GM18951 (cell line): ENCODE measurements at regions not wholly inside any gene's neighbourhood (a gene's known extent, or its start where the extent isn't known, plus 50 kb on each side); places are given as distances from the start of the nearest gene placed in this dataset.

Experiments used
- POLR2A ChIP-seq: IDR thresholded peaks from 4 replicates; pipeline ENCODE4 v1.6.1; 2011; ENCODE audit warnings: mild to moderate bottlenecking; ENCODE audit not compliant: insufficient read length, insufficient read depth; ENCODE audit errors: extremely low read depth
- in situ Hi-C: fragments of 300-500 bp; cut with MboI; formaldehyde crosslinking; loops from one replicate; pipeline ENCODE4 v1.12.0; 2022; ENCODE audit warnings: low sequenced_read_pairs, mixed read lengths, inconsistent platforms; ENCODE audit not compliant: unreplicated experiment

DNA sequence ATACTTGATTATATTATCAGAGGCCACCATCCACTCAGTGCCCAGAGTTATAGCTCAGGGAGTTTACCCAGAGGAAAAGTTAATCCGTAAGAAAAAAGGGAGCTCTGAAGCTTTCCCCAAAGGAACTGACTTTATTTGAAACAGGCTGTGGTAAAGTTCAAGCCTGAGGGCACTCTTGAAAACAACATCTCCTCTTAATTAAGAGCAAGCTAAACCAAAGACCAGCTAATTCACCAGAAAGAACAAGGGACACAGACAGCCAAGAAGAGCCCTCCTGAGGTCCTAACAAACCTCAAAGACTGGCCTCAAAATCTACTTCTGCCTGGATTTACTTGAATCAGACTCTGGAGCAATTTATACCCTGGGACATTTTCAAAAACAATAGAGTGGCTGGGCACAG lies 159.6 kb upstream of the CHST15 start:
- TF ChIP-seq POLR2A, result no peak

DNA sequence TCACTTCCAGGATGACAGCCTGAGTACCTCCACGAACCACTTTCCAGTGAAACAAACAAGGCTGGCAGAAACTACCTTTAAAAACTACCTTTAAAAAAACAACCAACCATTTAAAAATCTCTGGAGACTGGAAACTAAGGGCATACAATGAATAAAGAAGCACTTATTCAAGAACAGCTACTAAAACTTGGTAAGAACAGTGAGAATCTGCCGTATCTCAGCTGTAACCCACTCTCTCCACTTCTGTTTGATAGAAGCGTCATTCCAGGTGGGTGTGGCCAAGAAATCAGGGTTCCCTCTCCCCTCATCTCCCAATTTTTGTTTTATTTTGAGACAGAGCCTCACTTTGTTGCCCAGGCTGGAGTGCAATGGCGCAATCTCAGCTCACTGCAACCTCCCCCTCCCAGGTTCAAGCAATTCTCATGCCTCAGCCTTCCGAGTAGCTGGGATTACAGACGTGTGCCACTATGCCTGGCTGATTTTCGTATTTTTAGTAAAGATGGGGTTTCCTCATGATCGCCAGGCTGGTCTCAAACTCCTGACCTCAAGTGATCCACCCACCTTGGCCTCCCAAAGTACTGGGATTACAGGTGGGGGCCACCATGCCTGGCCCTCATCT lies 158.8 kb upstream of the CHST15 start:
- TF ChIP-seq POLR2A, result no peak
- in situ Hi-C loops, result no loop called here

More for the DNA sequence above, 159.6 kb upstream of the CHST15 start:
- in situ Hi-C loops, result no loop called here

DNA sequence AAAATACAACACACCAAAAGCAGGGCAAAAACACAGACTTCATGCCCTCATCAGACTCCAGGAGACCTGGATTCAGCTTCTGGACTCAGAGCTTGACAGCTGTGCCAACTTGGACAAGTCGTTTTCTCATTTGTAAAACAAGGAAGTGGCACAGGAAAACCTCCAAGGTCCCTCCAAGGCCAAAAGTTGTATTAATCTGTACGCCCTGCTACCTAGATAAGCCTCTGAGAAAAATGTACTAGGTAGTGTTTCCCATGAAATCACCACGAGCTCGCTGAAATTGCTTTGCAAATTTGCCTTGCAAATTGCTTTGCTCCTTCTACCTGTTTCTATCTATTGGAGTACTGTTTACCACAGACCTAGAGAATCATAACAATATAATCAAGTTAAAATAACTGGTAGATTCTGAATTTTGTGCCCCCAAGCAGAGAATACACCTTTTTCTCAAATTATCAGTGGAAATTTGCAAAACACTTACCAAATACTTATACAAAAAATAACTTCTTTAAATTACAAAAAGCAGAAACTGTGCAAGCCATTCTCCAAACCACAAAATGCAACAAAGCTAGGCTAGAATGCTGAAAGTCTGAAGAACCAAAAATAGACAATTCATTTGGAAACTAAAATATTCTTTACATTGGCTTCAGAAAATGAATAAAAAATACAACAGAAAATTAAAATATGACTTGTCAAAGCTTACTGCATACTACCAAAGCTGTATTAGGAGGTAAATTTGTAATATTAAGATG lies 158.1 kb upstream of the CHST15 start:
- no peak for TF ChIP-seq POLR2A
- in situ Hi-C loops, result no loop called here

DNA sequence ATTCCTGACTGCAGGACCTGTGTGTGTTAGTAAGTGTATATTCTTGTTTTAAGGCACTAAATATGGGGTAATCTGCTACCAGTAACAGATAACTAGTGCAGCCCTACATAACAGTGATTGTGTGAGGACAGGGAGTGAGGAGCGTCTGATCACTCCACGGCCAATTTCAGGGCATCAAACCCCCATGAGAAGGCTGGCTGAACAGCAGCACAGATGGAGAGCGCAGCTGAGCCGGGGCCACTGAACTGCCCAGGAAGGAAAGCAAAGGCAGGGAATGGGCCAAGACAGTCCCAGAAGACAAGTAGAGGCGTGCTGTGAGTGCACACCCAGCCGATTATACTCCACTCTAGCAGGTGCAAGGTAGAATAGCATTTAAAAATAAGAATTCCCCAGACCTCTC lies 157.1 kb upstream of the CHST15 start:
- in situ Hi-C loops, result no loop called here
- no peak for TF ChIP-seq POLR2A

- in situ Hi-C loops, result no loop called here
- no peak for TF ChIP-seq POLR2A
These were observed 156.5 kb upstream of the CHST15 start for GRCh38 chr10:124249812-124250432.

GRCh38 chr10:124249196-124249595 lies 155.8 kb upstream of the CHST15 start:
- in situ Hi-C loops, result no loop called here
- TF ChIP-seq POLR2A, result no peak

DNA sequence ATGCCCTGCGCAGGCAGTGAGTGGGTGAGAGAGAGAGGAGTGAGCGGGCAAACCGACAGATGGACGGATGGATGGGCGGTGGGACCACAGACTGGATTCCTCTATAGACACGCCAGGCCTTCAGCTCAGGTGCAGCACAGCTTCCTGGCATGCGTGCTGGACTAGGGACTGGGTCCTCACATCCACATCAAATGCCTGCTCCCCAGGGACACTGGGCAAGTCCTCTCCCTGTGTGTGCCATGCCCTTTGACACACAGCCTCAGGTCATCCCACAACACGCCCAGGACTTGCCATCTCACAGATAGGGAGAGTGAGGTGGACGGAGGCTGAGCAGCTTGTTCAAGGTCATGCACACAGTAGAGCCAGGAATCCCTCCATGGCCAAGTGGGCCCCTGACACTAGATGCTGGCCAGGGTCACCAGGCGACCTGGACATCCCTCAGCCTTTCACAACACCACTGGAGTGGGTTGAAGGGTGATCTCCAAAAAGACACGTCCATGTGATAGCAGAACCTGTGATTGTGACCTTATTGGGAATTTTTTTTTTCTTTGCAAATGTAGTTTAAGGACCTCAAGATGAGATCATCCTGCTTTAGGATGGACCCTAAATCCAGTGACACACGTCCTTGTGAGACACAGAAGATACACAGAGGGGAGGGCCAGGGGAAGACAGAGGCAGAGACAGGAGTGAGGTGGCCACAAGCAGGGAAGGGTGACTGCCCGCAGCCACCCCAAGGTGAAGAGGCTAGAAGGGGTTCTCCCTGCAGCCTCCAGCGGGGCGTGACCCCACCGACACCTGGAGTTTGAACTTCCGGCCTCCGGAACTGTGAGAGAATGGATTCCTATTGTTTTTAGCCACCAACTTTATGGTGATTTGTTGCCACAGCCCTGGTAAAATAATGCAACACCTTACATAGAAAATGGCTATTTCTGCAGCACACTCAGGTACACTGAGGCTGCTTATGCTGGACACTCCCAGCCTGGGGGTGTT lies 155.0 kb upstream of the CHST15 start:
- in situ Hi-C loops, result no loop called here
- TF ChIP-seq POLR2A, result no peak

DNA sequence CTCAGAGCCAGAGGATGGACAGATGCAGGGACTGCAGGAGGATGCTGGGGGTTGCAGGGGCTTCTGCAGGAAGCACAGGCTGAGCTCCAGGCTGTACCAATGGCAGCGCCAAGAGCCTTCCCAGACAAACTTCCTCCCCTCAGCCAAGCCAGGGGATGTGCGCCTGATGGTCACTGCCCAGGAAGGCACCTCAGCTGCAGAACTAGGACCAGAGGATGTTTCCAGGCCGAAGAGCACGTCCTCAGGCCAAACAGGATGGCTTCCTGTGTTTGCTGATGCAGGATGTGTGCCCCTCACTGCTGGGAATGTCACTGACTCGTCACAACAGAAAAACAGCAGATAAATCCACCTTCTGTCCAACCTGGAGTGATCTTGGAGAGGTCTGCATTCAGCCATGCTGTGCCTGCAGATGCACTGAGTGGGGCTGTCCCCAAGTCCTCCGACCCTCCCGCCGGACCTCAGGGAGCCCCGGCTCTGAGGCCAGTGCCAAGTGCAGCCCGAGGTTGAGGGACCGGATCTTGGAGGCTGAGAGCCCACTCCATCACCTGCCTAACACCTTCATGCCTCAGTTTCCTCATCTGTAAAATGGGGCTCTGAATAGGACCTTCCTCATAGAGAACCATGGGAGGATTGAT lies 152.5 kb upstream of the CHST15 start:
- in situ Hi-C loops, result no loop called here
- no peak for TF ChIP-seq POLR2A

DNA sequence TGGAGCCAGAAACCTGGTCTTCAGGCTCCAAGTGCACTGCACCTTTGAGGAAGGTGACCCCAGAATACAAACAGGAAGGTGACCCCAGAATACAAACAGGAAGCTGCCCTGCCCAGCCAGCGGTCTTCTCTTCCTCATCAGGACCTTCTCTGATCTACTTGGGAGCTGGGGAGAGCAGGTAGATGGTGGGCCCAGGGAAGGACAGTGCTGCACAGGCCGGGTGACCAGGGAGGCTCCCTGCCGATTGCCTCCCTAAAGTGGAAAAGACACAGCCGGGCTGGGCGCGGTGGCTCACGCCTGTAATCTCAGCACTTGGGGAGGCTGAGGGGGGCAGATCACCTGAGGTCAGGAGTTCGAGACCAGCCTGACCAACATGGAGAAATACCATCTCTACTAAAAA lies 151.8 kb upstream of the CHST15 start:
- no peak for TF ChIP-seq POLR2A
- in situ Hi-C loops, result no loop called here

DNA sequence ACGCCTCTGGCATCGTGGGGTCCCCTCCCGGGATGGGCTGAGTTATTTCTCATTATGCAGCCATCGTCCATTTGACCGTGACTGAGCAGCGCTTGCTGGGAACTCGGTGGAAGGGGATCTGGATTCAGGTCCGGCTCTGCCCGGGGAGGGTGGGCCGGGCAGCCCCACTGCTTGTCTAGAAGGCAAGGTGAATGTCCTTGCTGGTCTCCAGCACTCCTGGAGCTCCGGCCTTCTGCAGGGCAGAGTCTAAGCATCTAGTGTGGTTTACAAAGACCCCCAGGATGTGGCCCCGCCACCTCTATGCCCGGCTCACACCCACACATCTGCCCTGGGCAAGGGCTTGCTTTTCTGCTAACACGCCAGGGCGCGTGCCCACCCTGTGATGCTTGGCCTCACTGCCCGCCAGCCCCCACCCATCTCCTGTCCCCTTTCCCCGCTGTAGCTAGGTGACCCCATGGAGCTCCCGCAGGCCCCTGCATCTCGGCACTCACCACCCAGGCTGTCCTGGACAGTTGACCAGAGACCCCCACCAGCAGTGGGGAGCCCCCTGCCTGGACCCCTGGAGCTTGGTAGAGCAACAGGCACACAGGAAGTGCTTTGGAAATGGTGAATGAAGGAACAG lies 151.0 kb upstream of the CHST15 start:
- no peak for TF ChIP-seq POLR2A
- in situ Hi-C loops, result no loop called here

GRCh38 chr10:124243702-124244121 lies 150.3 kb upstream of the CHST15 start:
- TF ChIP-seq POLR2A, result no peak
- in situ Hi-C loops, result no loop called here

DNA sequence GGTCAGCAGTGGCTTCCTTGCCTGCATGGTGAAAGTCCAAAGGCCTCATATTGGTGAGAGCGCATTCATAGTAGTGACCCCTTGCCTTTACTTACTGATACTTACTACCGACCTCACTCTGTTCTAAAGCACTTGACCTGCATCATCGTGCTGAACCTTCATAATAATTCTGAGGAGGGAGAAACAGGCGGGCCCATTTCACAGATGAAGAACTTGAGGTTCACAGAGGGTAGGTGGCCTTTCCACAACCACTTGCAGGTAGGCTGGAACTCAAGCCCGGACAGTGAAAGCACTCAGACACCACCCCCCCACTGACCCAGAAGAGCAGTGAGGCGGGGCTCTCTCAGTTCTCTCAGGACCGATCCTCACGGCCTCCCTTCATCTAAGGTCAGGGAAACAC lies 149.4 kb upstream of the CHST15 start:
- no peak for TF ChIP-seq POLR2A
- in situ Hi-C loops, result no loop called here
